ENCODE measurements at regions not wholly inside any gene's neighbourhood (a gene's known extent, or its start where the extent isn't known, plus 50 kb on each side); places are given as distances from the start of the nearest gene placed in this dataset.
A peak's percentile ranks its signal among the peaks of the same experiment; 100 is the strongest.

GRCh38 chr6:56849896-56850295 is 105.0 kb upstream of the BEND6 start:
- TF ChIP-seq MYC (IDR thresholded peaks at IDR 0.05; ENCODE audit: borderline replicate concordance, low read length) = no peak
- TF ChIP-seq SREBF2 (IDR thresholded peaks at IDR 0.05) = no peak
- TF ChIP-seq EP300 (IDR thresholded peaks at IDR 0.05) = no peak
- TF ChIP-seq HDAC2 (IDR thresholded peaks at IDR 0.05) = no peak
- TF ChIP-seq MAFK (IDR thresholded peaks at IDR 0.05; ENCODE audit: partially characterized antibody) = peak; percentile 43
- TF ChIP-seq EHMT2 (IDR thresholded peaks at IDR 0.05; ENCODE audit: low read depth) = no peak
- peaks cover 40% of the 10 kb centered on the region for H3K4me1 ChIP-seq
- ATAC-seq (peak in 1 of 2 experiments; percentile 58; a peak in 3 of 6 replicates), DNase-seq (ENCODE audit: low read depth in 1 of 2, low spot score in 1 of 2) (no peak), FAIRE-seq (no peak)
- ChIA-PET CTCF (interaction anchor here (0.7 to 7.8 kb wide), 7 partner anchors 14 to 223 kb away, joined by 3 to 67 read pairs (median 6); partner anchors contain the start of gene DST), POLR2A (no interaction called here)
- peak overlapping the region; percentile 43 to 74; a peak in 5 of 6 replicates for H3K27ac ChIP-seq
- WGBS (ENCODE audit: missing lambda C conversion rate) = 43% methylated on average over 4 of the region's 4 CpGs
- peak overlapping the region; percentile 65 for H3K4me2 ChIP-seq
- H3K9me3 ChIP-seq = no peaks in the 10 kb centered on the region
- no peak overlapping the region for H3K4me3 ChIP-seq

GRCh38 chr6:56848105-56848504 is 106.8 kb upstream of the BEND6 start:
- POLR2A ChIA-PET = no interaction called here
- TF ChIP-seq, protein P1, sequence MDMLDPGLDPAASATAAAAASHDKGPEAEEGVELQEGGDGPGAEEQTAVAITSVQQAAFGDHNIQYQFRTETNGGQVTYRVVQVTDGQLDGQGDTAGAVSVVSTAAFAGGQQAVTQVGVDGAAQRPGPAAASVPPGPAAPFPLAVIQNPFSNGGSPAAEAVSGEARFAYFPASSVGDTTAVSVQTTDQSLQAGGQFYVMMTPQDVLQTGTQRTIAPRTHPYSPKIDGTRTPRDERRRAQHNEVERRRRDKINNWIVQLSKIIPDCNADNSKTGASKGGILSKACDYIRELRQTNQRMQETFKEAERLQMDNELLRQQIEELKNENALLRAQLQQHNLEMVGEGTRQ (IDR thresholded peaks at IDR 0.05) = no peak
- TF ChIP-seq SMC3 (IDR thresholded peaks at IDR 0.05) = no peak
- no peak for TF ChIP-seq POLR2A (IDR thresholded peaks at IDR 0.05; ENCODE audit: low read length)
- no peak overlapping the region for H3K27ac ChIP-seq
- ATAC-seq = no peak
- CTCF ChIA-PET = interaction anchor here (7.8 kb wide), 1 partner anchor 137 kb away, joined by 67 read pairs; no protein-coding TSS in a partner anchor
- H3K9me3 ChIP-seq = no peaks in the 10 kb centered on the region
- no peak overlapping the region for H3K4me3 ChIP-seq
- no peak for FAIRE-seq
- H3K4me2 ChIP-seq = no peak overlapping the region
- peaks cover 47% of the 10 kb centered on the region for H3K4me1 ChIP-seq
- DNase-seq (ENCODE audit: low read depth in 1 of 2, low spot score in 1 of 2) = no peak

GRCh38 chr6:56845032-56845431 is 109.9 kb upstream of the BEND6 start:
- ATAC-seq = no peak
- Histone ChIP-seq H3K4me1 (peaks cover 37% of the 10 kb centered on the region), H3K4me2 (no peak overlapping the region; the same call in 2 of the 3 replicates), H3K9me3 (no peaks in the 10 kb centered on the region), H3K27ac (peak overlapping the region in 1 of 2 experiments; percentile 100; a peak in 3 of 6 replicates), H3K4me3 (no peak overlapping the region)
- FAIRE-seq = no peak
- WGBS (ENCODE audit: missing lambda C conversion rate) = 77% methylated on average over 3 of the region's 3 CpGs
- CTCF ChIA-PET = interaction anchor here (1.1 to 3.7 kb wide), 10 partner anchors 8 to 148 kb away, joined by 3 to 19 read pairs (median 5); no protein-coding TSS in a partner anchor
- no peak for DNase-seq (ENCODE audit: low read depth in 1 of 2, low spot score in 1 of 2)
- no peak for TF ChIP-seq RAD21 (conservative IDR thresholded peaks at IDR 0.05 in 1 of 2, IDR thresholded peaks at IDR 0.05 in 1 of 2)
- no peak for TF ChIP-seq EHF (CRISPR knock-in tag; IDR thresholded peaks at IDR 0.05)
- no peak for TF ChIP-seq ELK1 (IDR thresholded peaks at IDR 0.05; ENCODE audit: low read depth, low read length)
- TF ChIP-seq REST (IDR thresholded peaks at IDR 0.05) = no peak
- TF ChIP-seq E2F6 (IDR thresholded peaks at IDR 0.05; ENCODE audit: borderline replicate concordance, low read depth) = no peak
- TF ChIP-seq BHLHE40 (IDR thresholded peaks at IDR 0.05; ENCODE audit: low read depth, low read length) = no peak
- TF ChIP-seq CBX8 (IDR thresholded peaks at IDR 0.05) = no peak
- TF ChIP-seq RNF2 (IDR thresholded peaks at IDR 0.05; ENCODE audit: borderline replicate concordance, low read depth) = no peak
- TF ChIP-seq HEYL (CRISPR knock-in tag; IDR thresholded peaks at IDR 0.05) = no peak
- no peak for TF ChIP-seq TP53 (CRISPR knock-in tag; IDR thresholded peaks at IDR 0.05)
- POLR2A ChIA-PET = no interaction called here
